K562 (cell line): ENCODE measurements at regions not wholly inside any gene's neighbourhood (a gene's known extent, or its start where the extent isn't known, plus 50 kb on each side); places are given as distances from the start of the nearest gene placed in this dataset.

Source experiments
- ATAC-seq: fragments of 200-7000 bp; cut with Tn5 transposase; 3 replicates; pipeline ENCODE4 v1.9.1; 2020; ENCODE audit warnings: moderate library complexity
- BruUV-seq: library from RNA; stranded (reverse); fragments of 400-500 nt; replicated peaks from 2 replicates; lab custom pipeline; 2021; lab: Mats Ljungman, UMichigan
- CTCF ChIA-PET: fragments of 300-600 bp; formaldehyde crosslinking; extraction: SDS; loops from one replicate; lab custom pipeline; 2021; ENCODE audit warnings: low intra/inter-chr PET ratio; lab: Yijun Ruan, JAX
- POLR2A ChIA-PET: fragments of 300-600, 350-650 bp; sonication (Branson Sonifier 250); formaldehyde crosslinking; extraction: SDS; loops from one replicate; lab custom pipeline; 2021; ENCODE audit warnings: antibody characterized with exemption, inconsistent platforms; lab: Yijun Ruan, JAX
- DNase-seq, 4 experiments: peaks; one replicate each; pipeline versions ENCODE4 v3.0.0 to v3.0.0-alpha.2; 2011 to 2018; ENCODE audit warnings: low spot score in 3 of 4, mixed read lengths in 3 of 4; ENCODE audit errors: extremely low read depth in 1 of 4
- FAIRE-seq: peaks from 2 replicates; lab custom pipeline; 2011; peaks lifted over from hg19 to GRCh38; lab: Jason Lieb, UNC
- H2AFZ ChIP-seq: 2 replicates; pipeline ENCODE4 v1.6.0; 2011; ENCODE audit warnings: low read depth, low read length, control low read depth, inconsistent platforms
- H3K27ac ChIP-seq: fragments of 200-600 bp; 3 replicates; pipeline ENCODE4 v1.8.0; 2011; ENCODE audit warnings: low read depth, mild to moderate bottlenecking, control low read depth, inconsistent platforms, low read length, moderate library complexity, mixed read lengths; ENCODE audit errors: extremely low read depth
- H3K27me3 ChIP-seq, 2 experiments: fragments of 300-600 bp in 1 of 2; 2 replicates in 1 of 2; 3 replicates in 1 of 2; pipeline versions ENCODE4 v1.6.0 to v1.8.0; 2011; ENCODE audit warnings: inconsistent platforms in 2 of 2, low read length in 2 of 2, mild to moderate bottlenecking in 1 of 2, mixed read lengths in 1 of 2, moderate library complexity in 1 of 2; ENCODE audit not compliant: control insufficient read depth in 2 of 2, insufficient read depth in 2 of 2
- H3K36me3 ChIP-seq: fragments of 300-600 bp; 3 replicates; pipeline ENCODE4 v1.8.0; 2011; ENCODE audit warnings: mild to moderate bottlenecking, low read length, inconsistent platforms; ENCODE audit not compliant: control insufficient read depth, insufficient read depth
- H3K4me1 ChIP-seq, 2 experiments: fragments of 200-600 bp in 1 of 2; replicated peaks in 1 of 2; 2 replicates in 1 of 2; 3 replicates in 1 of 2; pipeline versions ENCODE4 v1.5.1 to v1.8.0; 2011; ENCODE audit warnings: inconsistent platforms in 2 of 2, low read length in 2 of 2, mild to moderate bottlenecking in 1 of 2, mixed read lengths in 1 of 2, moderate library complexity in 1 of 2; ENCODE audit not compliant: control insufficient read depth in 2 of 2, insufficient read depth in 2 of 2
- H3K4me2 ChIP-seq: 2 replicates; pipeline ENCODE4 v1.6.1; 2011; ENCODE audit warnings: low read length, control low read depth, inconsistent platforms, mixed read lengths; ENCODE audit not compliant: insufficient read depth
- H3K4me3 ChIP-seq: fragments of 200-600 bp; sonication (generic), shearing (Covaris generic); 2 replicates; pipeline ENCODE4 v1.5.1; 2016; ENCODE audit warnings: control low read depth, inconsistent platforms
- H3K79me2 ChIP-seq: fragments of 200-600 bp; 3 replicates; pipeline ENCODE4 v1.8.0; 2011; ENCODE audit warnings: low read length, inconsistent platforms; ENCODE audit not compliant: control insufficient read depth, insufficient read depth
- H3K9ac ChIP-seq, 2 experiments: 2 replicates each; pipeline versions ENCODE4 v1.6.0 to v1.6.1; 2011; ENCODE audit warnings: low read depth in 2 of 2, low read length in 2 of 2, control low read depth in 1 of 2, inconsistent platforms in 1 of 2, mild to moderate bottlenecking in 1 of 2, mixed read lengths in 1 of 2; ENCODE audit not compliant: insufficient read depth in 1 of 2
- H3K9me1 ChIP-seq: one replicate; pipeline ENCODE4 v1.6.0; 2011; ENCODE audit warnings: inconsistent platforms, mild to moderate bottlenecking, low read length, moderate library complexity; ENCODE audit not compliant: control insufficient read depth, insufficient read depth
- H3K9me3 ChIP-seq: replicated peaks from 2 replicates; pipeline ENCODE4 v1.5.1; 2011; ENCODE audit warnings: low read depth, low read length, inconsistent platforms; ENCODE audit not compliant: control insufficient read depth, insufficient read depth
- H4K20me1 ChIP-seq: replicated peaks from 2 replicates; pipeline ENCODE4 v1.6.1; 2011; ENCODE audit warnings: low read length, inconsistent platforms, mixed read lengths; ENCODE audit not compliant: control insufficient read depth, insufficient read depth
- ARHGAP35 ChIP-seq: fragments of 450-650 bp; IDR thresholded peaks from 2 replicates; pipeline ENCODE4 v1.6.1; 2018; ENCODE audit not compliant: partially characterized antibody
- ARNT ChIP-seq, 2 experiments: fragments of 450-650 bp; IDR thresholded peaks; 2 replicates each; pipeline ENCODE4 v1.6.1; 2016; ENCODE audit warnings: mild to moderate bottlenecking in 1 of 2
- FOS ChIP-seq: IDR thresholded peaks from 3 replicates; pipeline ENCODE4 v1.6.1; 2011; ENCODE audit not compliant: insufficient read length; ENCODE audit errors: extremely low read depth
- HDAC6 ChIP-seq: IDR thresholded peaks from 2 replicates; pipeline ENCODE4 v1.6.1; 2012; ENCODE audit warnings: low read depth, mild to moderate bottlenecking, control low read depth, inconsistent platforms, low read length, moderate library complexity
- HMGN3 ChIP-seq: IDR thresholded peaks from 2 replicates; pipeline ENCODE4 v1.6.1; 2011; ENCODE audit warnings: borderline replicate concordance, low read depth, mild to moderate bottlenecking, mixed read lengths, low read length; ENCODE audit not compliant: insufficient read length; ENCODE audit errors: extremely low read depth
- RCOR1 ChIP-seq, 2 experiments: IDR thresholded peaks; 2 replicates each; pipeline ENCODE4 v1.6.1; 2012; ENCODE audit warnings: low read depth in 2 of 2, low read length in 2 of 2, borderline replicate concordance in 1 of 2, improper control_type of control experiment in 1 of 2
- SAP30 ChIP-seq: fragments of 200-600 bp; sonication (generic); IDR thresholded peaks from 2 replicates; pipeline ENCODE4 v1.6.1; 2012; ENCODE audit warnings: borderline replicate concordance, low read depth, mild to moderate bottlenecking, moderate library complexity, low read length, control low read depth, inconsistent platforms; ENCODE audit not compliant: insufficient read depth, poor library complexity, severe bottlenecking
- STAT6 ChIP-seq: sonication (generic); formaldehyde crosslinking; IDR thresholded peaks from 2 replicates; pipeline ENCODE4 v1.8.1; 2023; ENCODE audit warnings: mild to moderate bottlenecking, missing genetic modification reagents
- ZBTB2 ChIP-seq: fragments of 450-650 bp; IDR thresholded peaks from 2 replicates; pipeline ENCODE4 v1.6.1; 2016; ENCODE audit warnings: antibody characterized with exemption
- ZBTB7A ChIP-seq: IDR thresholded peaks from 2 replicates; pipeline ENCODE4 v1.6.1; 2011; ENCODE audit warnings: low read depth, mild to moderate bottlenecking, low read length, moderate library complexity, borderline replicate concordance; ENCODE audit not compliant: control insufficient read depth
- ZNF133 ChIP-seq: fragments of 250-450 bp; sonication (Bioruptor Pico); IDR thresholded peaks from 2 replicates; pipeline ENCODE4 v1.4.0; 2020; ENCODE audit warnings: mild to moderate bottlenecking
- ZNF395 ChIP-seq: fragments of 200-800 bp; sonication (Bioruptor generic); IDR thresholded peaks from 2 replicates; pipeline ENCODE4 v1.6.1; 2017; ENCODE audit warnings: missing genetic modification characterization, missing compliant biosample characterization
- ZNF830 ChIP-seq: fragments of 250-450 bp; sonication (Bioruptor Pico); IDR thresholded peaks from 2 replicates; pipeline ENCODE4 v1.5.0; 2021; ENCODE audit warnings: mild to moderate bottlenecking
- WGBS: fragments of 100-300 bp; shearing (Covaris generic); methylation state at CpG from one replicate; pipeline ENCODE4 v1.1.6; 2016; ENCODE audit warnings: low coverage, mixed read lengths; ENCODE audit not compliant: insufficient coverage; ENCODE audit errors: missing lambda C conversion rate; 5-methylcytosine and 5-hydroxymethylcytosine counted together
- in situ Hi-C: fragments of 300-500 bp; cut with MboI; formaldehyde crosslinking; loops from 4 replicates; pipeline ENCODE4 v1.15.0; 2018; ENCODE audit warnings: inconsistent platforms, mixed read lengths
- intact Hi-C: fragments of 100-400 bp; cut with micrococcal nuclease; formaldehyde crosslinking; loops from 2 replicates; pipeline ENCODE4 v1.14.2; 2022

- H3K27ac ChIP-seq: no peak overlapping the region
- no peak overlapping the region for H3K4me3 ChIP-seq
- BruUV-seq: no TSS peak
- no peak for ATAC-seq
- 2% methylated on average over 9 of the region's 9 CpGs for WGBS
- ChIA-PET POLR2A (interaction anchor here (0.7 kb wide), 1 partner anchor 424 kb away, joined by 3 read pairs; no protein-coding TSS in a partner anchor), CTCF (interaction anchor here (0.7 kb wide), 1 partner anchor 183 kb away, joined by 3 read pairs; no protein-coding TSS in a partner anchor)
- FAIRE-seq: no peak
- in situ Hi-C loops (loop anchor here (25.0 kb wide), 1 partner anchor 900 kb away; no protein-coding TSS in a partner anchor), intact Hi-C loops (no loop called here)
- H3K9me1 ChIP-seq: no peaks in the 10 kb centered on the region
- no peak overlapping the region; a peak in 1 of 4 replicates for H3K9ac ChIP-seq
- H4K20me1 ChIP-seq: peaks cover 5% of the 10 kb centered on the region; the same call in 1 of the 2 replicates
- DNase-seq: no peak
- no peak overlapping the region for H3K4me2 ChIP-seq
- H3K27me3 ChIP-seq: peaks cover 2 to 26% of the 10 kb centered on the region in 2 experiments; a peak in 3 of 5 replicates
- no peak for TF ChIP-seq STAT6
- no peak for TF ChIP-seq ARNT (IDR thresholded peaks at IDR 0.05)
- TF ChIP-seq ZNF830 (CRISPR knock-in tag): no peak
- no peak for TF ChIP-seq FOS
- no peak for TF ChIP-seq HMGN3
- no peak for TF ChIP-seq ZBTB7A
- TF ChIP-seq ZNF133 (CRISPR knock-in tag): no peak
- no peak for TF ChIP-seq HDAC6
- TF ChIP-seq ARHGAP35: no peak
- TF ChIP-seq SAP30: no peak
- TF ChIP-seq RCOR1 (IDR thresholded peaks at IDR 0.05; ENCODE audit: borderline replicate concordance in 1 of 2, low read depth in 2 of 2, low read length in 2 of 2): no peak
- TF ChIP-seq ZNF395 (CRISPR knock-in tag): no peak
- no peak for TF ChIP-seq ZBTB2
- no peak overlapping the region for H2AFZ ChIP-seq
- peaks cover 0 to 7% of the 10 kb centered on the region in 2 experiments; a peak in 1 of 5 replicates for H3K4me1 ChIP-seq
- H3K9me3 ChIP-seq: no peaks in the 10 kb centered on the region
- H3K79me2 ChIP-seq: no peaks in the 10 kb centered on the region
- H3K36me3 ChIP-seq: no peaks in the 10 kb centered on the region
Observed at GRCh38 chr3:10762611-10763247, 53.3 kb upstream of the SLC6A11 start.
